ENCODE measurements at regions not wholly inside any gene's neighbourhood (a gene's known extent, or its start where the extent isn't known, plus 50 kb on each side); places are given as distances from the start of the nearest gene placed in this dataset.

- no peak overlapping the region for H3K4me3 ChIP-seq (ENCODE audit: low read length)
- no peak for DNase-seq (ENCODE audit: low read depth)
- no peak for TF ChIP-seq CTCF (conservative IDR thresholded peaks at IDR 0.05; ENCODE audit: low read length)
Observed at GRCh38 chr21:35690436-35690835, 369.9 kb downstream of the SETD4 start.

DNA sequence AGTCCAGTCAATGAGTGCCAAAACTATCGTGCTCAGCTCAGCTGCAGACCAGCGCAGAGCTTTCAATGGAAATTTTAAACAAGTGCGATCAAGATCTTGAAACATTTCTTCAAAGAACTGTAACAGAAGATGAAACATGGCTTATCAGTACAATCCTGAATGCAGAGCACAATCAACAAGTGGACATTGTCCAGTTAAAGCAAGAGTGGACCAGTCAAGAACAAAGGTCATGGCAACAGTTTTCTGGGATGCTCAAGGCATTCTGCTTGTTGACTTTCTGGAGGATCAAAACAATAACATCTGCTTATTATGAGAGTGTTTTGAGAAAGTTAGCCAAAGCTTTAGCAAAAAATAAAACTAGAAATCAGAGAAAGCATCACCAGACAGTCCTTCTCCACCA lies 374.2 kb downstream of the SETD4 start:
- no peak overlapping the region for H3K4me3 ChIP-seq (ENCODE audit: low read length)
- no peak for DNase-seq (ENCODE audit: low read depth)
- TF ChIP-seq CTCF (conservative IDR thresholded peaks at IDR 0.05; ENCODE audit: low read length): no peak

GRCh38 chr21:35683664-35684304 lies 376.5 kb downstream of the SETD4 start:
- DNase-seq (ENCODE audit: low read depth): no peak
- no peak overlapping the region for H3K4me3 ChIP-seq (ENCODE audit: low read length)
- no peak for TF ChIP-seq CTCF (conservative IDR thresholded peaks at IDR 0.05; ENCODE audit: low read length)

DNA sequence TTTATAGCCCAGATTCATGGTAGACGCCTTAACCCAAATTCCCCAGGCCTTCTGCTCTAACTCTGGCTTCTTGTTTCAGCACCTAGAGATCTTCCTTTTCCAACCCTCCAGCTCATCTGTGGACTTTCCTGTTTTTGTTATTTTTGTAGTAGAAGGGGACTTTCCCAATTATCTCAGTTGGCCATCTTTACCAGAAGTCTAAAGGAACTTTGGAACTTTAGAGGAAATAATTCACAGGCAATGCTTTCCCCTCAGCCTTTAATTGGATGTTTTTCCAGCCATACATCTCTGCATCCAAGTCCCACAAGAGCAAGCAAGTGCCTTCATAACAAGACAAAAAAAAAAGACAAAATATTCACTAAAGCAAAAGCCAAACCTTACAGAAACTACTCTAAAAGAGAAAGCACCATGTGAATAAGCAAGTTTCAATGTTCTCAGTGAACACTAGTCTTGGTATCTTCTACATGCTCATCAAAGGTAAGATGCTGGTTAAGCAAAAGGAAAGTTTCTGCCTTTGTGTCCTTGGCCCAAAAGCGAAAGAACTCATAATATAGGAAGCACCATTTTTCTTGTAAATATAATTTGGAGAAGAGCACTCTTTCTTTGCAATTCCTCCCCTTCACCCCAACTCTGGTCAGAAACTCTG lies 377.3 kb downstream of the SETD4 start:
- TF ChIP-seq CTCF (conservative IDR thresholded peaks at IDR 0.05; ENCODE audit: low read length): no peak
- H3K4me3 ChIP-seq (ENCODE audit: low read length): no peak overlapping the region
- no peak for DNase-seq (ENCODE audit: low read depth)

GRCh38 chr21:35681946-35682345 lies 378.4 kb downstream of the SETD4 start:
- no peak for TF ChIP-seq CTCF (conservative IDR thresholded peaks at IDR 0.05; ENCODE audit: low read length)
- no peak overlapping the region for H3K4me3 ChIP-seq (ENCODE audit: low read length)

DNA sequence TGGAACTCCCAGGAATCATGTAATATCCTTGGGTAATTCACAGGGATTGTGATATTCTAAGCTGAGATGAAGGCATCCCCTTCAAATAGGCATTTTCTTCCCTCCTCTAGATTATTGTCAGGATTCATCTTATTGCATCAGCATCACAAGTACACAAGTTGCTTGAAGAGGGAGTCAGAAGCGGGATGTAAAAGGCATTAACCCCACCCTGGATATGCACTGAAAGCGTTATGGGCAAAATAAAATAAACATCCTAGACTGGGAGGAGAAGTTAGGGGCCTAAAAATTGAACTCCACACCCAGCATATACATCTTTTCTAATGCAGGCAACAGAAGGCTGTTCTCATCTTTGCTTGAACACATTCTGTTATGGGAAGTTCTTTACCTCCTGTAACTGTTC lies 381.2 kb downstream of the SETD4 start:
- TF ChIP-seq CTCF (conservative IDR thresholded peaks at IDR 0.05; ENCODE audit: low read length): no peak
- H3K4me3 ChIP-seq (ENCODE audit: low read length): no peak overlapping the region
- DNase-seq (ENCODE audit: low read depth): no peak

More at GRCh38 chr21:35681946-35682345, 378.4 kb downstream of the SETD4 start:
- peak; percentile 20 for DNase-seq (ENCODE audit: low read depth)

- H3K4me3 ChIP-seq (ENCODE audit: low read length): no peak overlapping the region
- no peak for TF ChIP-seq CTCF (conservative IDR thresholded peaks at IDR 0.05; ENCODE audit: low read length)
- no peak for DNase-seq (ENCODE audit: low read depth)
Observed at GRCh38 chr21:35678393-35678792, 381.9 kb downstream of the SETD4 start.
